SK-N-MC (cell line): ENCODE measurements at regions not wholly inside any gene's neighbourhood (a gene's known extent, or its start where the extent isn't known, plus 50 kb on each side); places are given as distances from the start of the nearest gene placed in this dataset.

Source experiments
- FOXP2 ChIP-seq: optimal IDR thresholded peaks from 2 replicates; pipeline ENCODE3; 2011; ENCODE audit warnings: mild to moderate bottlenecking, moderate library complexity; ENCODE audit not compliant: insufficient read depth; ENCODE audit errors: extremely low read length, control extremely low read depth
- POLR2AphosphoS5 ChIP-seq: IDR thresholded peaks from 2 replicates; pipeline ENCODE4 v1.6.1; 2012; ENCODE audit warnings: mild to moderate bottlenecking, low read depth, low read length, borderline replicate concordance

- TF ChIP-seq FOXP2 (no peak), POLR2AphosphoS5 (no peak)
These were observed 281.0 kb downstream of the OXSM start for GRCh38 chr3:26070854-26071253.
